Subcutaneous abdominal adipose tissue (tissue), 5 donors: ENCODE measurements at regions not wholly inside any gene's neighbourhood (a gene's known extent, or its start where the extent isn't known, plus 50 kb on each side); places are given as distances from the start of the nearest gene placed in this dataset.

Source experiments
- H3K27ac ChIP-seq: one replicate; pipeline ENCODE4 v1.7.0; 2013; ENCODE audit warnings: low read depth, mild to moderate bottlenecking, inconsistent platforms, low read length, moderate library complexity
- H3K27me3 ChIP-seq, 5 donors: one replicate each; pipeline ENCODE4 v1.7.0; 2013; ENCODE audit warnings: low read length in 5 of 5, inconsistent platforms in 1 of 5; ENCODE audit not compliant: control insufficient read depth in 5 of 5, insufficient read depth in 4 of 5
- H3K36me3 ChIP-seq, 5 donors: one replicate each; pipeline ENCODE4 v1.7.0; 2013; ENCODE audit warnings: low read length in 5 of 5; ENCODE audit not compliant: control insufficient read depth in 5 of 5, insufficient read depth in 5 of 5
- H3K4me1 ChIP-seq, 5 donors: one replicate each; pipeline ENCODE4 v1.7.0; 2013; ENCODE audit warnings: low read length in 5 of 5, mild to moderate bottlenecking in 3 of 5, moderate library complexity in 1 of 5; ENCODE audit not compliant: control insufficient read depth in 5 of 5, insufficient read depth in 5 of 5
- H3K4me3 ChIP-seq, 5 donors: one replicate each; pipeline ENCODE4 v1.7.0; 2013; ENCODE audit warnings: low read length in 5 of 5, low read depth in 1 of 5
- H3K9ac ChIP-seq, 5 donors: one replicate each; pipeline ENCODE4 v1.7.0; 2013; ENCODE audit warnings: low read length in 5 of 5, mild to moderate bottlenecking in 4 of 5, moderate library complexity in 3 of 5
- H3K9me3 ChIP-seq, 5 donors: one replicate each; pipeline ENCODE4 v1.7.0; 2013; ENCODE audit warnings: low read length in 5 of 5; ENCODE audit not compliant: control insufficient read depth in 5 of 5
- donor health status: healthy.
- donor health status: healthy.
- donor health status: healthy.
- donor health status: healthy.
- donor health status: healthy.

DNA sequence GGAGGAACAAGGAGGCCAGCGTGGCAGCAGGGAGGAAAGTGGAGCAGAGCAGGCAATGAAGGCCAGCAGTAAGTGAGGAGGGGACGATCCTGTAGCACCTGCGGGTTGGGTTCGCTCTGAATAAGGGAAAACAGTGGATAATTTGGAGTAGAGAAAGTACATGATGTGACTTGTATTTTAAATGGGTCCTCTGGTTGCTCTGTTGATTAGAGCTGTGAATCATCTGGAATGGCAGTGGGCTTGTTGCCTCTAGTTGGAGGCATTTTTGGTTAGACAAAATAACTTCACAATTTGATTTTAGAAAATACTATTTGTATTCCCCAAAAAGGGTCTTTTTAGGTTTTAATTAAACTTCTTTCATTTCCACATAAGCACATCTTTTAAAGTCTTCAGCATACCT is 277.4 kb downstream of the ARL4A start:
- no peak overlapping the region for H3K4me3 ChIP-seq
- H3K4me1 ChIP-seq: no peaks in the 10 kb centered on the region
- H3K27me3 ChIP-seq: no peaks in the 10 kb centered on the region
- H3K9ac ChIP-seq: no peak overlapping the region
- no peaks in the 10 kb centered on the region for H3K9me3 ChIP-seq
- no peaks in the 10 kb centered on the region for H3K36me3 ChIP-seq
- no peak overlapping the region for H3K27ac ChIP-seq

DNA sequence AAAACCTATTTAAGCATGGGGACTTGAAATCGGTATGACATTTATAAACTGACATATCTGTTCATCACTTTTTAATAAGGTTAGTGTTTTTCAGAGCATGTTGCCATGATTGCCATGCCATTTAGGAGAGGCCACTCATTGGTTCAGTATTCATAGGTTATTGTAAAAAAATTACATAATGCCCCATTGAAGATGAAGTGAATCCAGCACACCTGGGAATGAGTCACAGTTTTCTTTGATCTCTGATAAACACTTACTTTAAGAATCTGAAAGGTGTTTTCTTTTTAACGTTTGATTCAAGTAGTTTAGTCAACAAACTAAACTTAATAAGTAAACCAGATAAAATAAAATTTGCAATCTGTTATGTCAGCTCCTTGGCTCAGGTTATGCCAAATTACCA is 278.3 kb downstream of the ARL4A start:
- H3K9me3 ChIP-seq: no peaks in the 10 kb centered on the region
- H3K27me3 ChIP-seq: no peaks in the 10 kb centered on the region
- H3K4me3 ChIP-seq: no peak overlapping the region
- H3K4me1 ChIP-seq: peaks cover 0 to 6% (median 0%) of the 10 kb centered on the region in 5 donors
- H3K9ac ChIP-seq: no peak overlapping the region
- H3K36me3 ChIP-seq: no peaks in the 10 kb centered on the region
- no peak overlapping the region for H3K27ac ChIP-seq

DNA sequence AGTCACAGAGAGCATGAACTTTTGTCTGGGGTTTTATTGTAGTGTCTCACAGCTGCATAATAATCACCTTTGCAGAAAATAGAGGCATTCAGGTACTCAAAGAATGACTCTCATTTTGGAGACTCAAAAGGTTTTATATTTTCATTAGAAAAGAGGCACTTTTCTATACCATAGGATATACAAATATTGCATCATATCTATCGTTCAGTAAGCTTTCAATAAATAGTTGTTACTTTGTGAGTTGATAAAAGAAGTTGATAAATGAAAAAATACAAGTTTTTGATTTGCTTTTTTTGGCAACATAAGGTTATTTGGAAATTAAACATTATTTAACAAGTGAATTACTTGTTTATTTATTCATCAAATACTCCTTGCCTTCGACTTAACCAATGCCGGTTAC is 279.9 kb downstream of the ARL4A start:
- Histone ChIP-seq H3K4me1 (peaks cover 0 to 8% (median 0%) of the 10 kb centered on the region in 5 donors), H3K9me3 (no peaks in the 10 kb centered on the region), H3K9ac (no peak overlapping the region), H3K27me3 (no peaks in the 10 kb centered on the region), H3K4me3 (no peak overlapping the region), H3K27ac (no peak overlapping the region), H3K36me3 (no peaks in the 10 kb centered on the region)

DNA sequence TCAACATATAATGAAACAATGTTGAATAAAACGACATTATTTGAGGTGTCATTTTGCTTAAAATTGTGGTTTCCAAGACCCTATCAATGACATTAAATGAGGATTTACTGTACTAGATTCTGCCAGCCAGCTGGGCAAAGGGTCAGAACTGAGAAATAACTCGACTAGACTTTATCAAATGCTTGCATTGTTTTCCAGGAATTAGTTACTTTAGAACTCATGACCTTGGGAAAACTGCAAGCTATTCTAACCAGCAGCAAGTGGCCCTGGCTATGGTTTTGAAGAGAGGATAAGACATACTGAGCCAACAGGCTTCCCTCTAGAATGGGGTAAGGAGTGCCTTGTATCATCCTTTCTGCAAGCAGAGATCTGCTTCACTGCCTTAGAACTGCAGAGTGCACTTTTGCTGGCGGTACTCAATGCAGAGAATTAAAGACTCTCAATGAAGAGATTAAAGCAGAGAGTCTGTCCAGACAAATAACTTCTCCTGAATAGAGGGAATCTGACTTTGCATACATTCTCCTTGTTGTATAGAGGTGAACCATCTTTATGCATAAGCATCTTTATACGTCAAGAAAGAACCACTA is 281.5 kb downstream of the ARL4A start:
- Histone ChIP-seq H3K4me3 (no peak overlapping the region), H3K27ac (no peak overlapping the region), H3K36me3 (no peaks in the 10 kb centered on the region), H3K27me3 (no peaks in the 10 kb centered on the region), H3K4me1 (peaks cover 0 to 8% (median 0%) of the 10 kb centered on the region in 5 donors), H3K9me3 (no peaks in the 10 kb centered on the region), H3K9ac (no peak overlapping the region)

DNA sequence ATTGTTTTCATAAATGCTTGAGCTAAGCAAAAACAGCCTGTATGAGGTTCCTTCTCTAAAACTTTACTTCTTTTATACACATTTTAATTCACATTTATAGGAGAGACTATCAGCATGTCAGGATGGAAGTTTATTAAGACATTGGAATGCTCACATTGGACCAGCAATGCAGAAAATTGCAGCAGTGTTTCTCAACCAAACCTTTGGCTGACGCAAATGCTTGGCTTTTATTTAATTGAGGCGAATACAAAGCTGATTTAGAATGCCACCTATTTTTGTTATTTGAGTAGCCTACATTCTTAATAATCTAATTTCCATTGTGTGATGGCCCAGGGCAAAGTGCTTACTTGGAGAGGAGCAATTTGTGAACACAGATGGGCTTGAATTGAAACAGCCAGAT is 283.2 kb downstream of the ARL4A start:
- no peak overlapping the region for H3K4me3 ChIP-seq
- no peaks in the 10 kb centered on the region for H3K36me3 ChIP-seq
- H3K9me3 ChIP-seq: no peaks in the 10 kb centered on the region
- H3K27ac ChIP-seq: no peak overlapping the region
- peaks cover 0 to 8% (median 0%) of the 10 kb centered on the region in 5 donors for H3K4me1 ChIP-seq
- no peaks in the 10 kb centered on the region for H3K27me3 ChIP-seq
- H3K9ac ChIP-seq: no peak overlapping the region

DNA sequence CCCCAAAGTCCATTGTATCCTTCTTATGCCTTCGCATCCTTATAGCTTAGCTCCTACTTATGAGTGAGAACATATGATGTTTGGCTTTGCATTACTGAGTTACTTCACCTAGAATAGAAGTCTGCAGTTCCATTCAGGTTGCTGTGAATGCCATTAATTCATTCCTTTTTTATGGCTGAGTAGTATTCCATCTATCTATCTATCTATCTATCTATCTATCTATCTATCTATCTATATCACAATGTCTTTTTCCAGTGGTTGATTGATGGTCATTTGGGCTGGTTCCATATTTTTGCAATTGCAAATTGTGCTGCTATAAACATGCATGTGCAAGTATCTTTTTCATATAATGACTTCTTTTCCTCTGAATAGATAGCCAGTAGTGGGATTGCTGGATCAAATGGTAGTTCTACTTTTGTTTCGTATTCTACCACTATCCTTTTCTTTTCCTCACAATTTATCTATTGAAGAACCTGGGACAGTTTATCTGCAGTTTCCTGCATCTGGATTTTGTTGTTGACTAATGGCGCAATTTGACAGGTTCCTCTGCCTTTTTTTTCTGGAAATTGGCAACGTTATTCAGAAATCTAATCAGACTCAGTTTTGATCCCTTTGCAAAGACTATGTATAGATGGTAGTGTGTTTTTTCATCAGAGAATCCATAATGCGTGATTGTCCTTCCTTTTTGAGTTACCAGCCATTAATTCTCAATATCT is 287.2 kb downstream of the ARL4A start:
- Histone ChIP-seq H3K9ac (no peak overlapping the region), H3K27me3 (no peaks in the 10 kb centered on the region), H3K27ac (no peak overlapping the region), H3K4me1 (peaks cover 0 to 8% (median 0%) of the 10 kb centered on the region in 5 donors), H3K36me3 (no peaks in the 10 kb centered on the region), H3K9me3 (no peaks in the 10 kb centered on the region), H3K4me3 (no peak overlapping the region)

DNA sequence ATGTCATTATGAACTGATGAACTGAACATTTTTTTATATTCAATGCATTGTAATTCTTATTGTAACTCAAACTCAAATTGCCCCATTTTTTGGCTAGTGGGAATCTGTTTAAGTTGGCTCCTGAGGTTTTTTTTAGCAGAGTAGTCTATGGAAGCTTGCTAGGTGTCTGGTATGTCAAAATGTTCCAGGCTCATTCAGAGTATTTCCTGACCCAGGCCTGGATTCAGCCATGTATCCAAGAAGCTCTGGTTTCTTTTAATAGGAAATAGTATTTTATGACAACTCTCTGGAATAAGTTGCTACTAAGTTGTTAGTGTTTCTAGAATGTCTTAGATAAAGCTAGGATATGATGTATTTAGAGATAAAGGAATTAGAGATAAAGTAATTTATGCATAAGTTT is 288.0 kb downstream of the ARL4A start:
- Histone ChIP-seq H3K36me3 (no peaks in the 10 kb centered on the region), H3K4me1 (peaks cover 0 to 6% (median 0%) of the 10 kb centered on the region in 5 donors), H3K27ac (no peak overlapping the region), H3K9ac (no peak overlapping the region), H3K27me3 (no peaks in the 10 kb centered on the region), H3K4me3 (no peak overlapping the region), H3K9me3 (no peaks in the 10 kb centered on the region)

DNA sequence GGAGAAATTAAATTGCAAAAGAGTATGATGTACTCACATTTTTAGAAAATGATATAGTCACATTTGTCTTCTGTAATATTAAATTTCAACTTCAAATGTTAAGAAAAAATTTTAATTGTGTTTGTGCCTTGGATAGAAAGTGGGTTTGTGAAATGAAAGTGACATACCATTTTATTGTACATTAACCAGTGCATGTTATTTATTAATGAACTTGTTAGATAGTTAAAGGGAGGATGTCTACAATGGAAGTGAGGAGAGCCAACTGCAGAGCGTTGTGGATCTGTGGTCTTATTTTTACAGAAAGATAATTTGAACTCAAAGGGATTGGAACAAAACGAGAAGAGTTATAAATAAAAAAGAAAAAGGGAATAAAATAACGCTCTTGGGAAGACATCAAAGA is 291.7 kb downstream of the ARL4A start:
- no peak overlapping the region for H3K27ac ChIP-seq
- no peaks in the 10 kb centered on the region for H3K4me1 ChIP-seq
- no peaks in the 10 kb centered on the region for H3K9me3 ChIP-seq
- no peaks in the 10 kb centered on the region for H3K36me3 ChIP-seq
- no peak overlapping the region for H3K4me3 ChIP-seq
- no peaks in the 10 kb centered on the region for H3K27me3 ChIP-seq
- H3K9ac ChIP-seq: no peak overlapping the region

DNA sequence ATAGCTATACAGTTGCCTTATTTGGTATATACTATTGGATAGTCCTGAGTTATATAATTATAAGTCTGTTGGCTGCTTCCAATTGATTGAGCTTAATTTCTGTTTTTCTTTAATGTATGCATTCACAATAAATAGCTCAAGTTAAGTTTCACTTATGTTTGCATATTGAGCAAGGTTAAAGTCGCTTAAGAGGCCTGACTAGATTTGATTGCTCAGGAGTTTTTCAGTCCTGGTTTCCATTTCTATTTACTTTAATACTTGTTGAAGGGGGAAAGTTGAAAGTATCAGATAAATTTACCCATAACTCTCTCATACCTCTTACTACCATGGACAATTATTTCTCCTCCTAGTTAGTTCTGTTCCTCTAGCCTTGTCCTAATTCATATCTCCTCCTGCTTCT is 294.7 kb downstream of the ARL4A start:
- Histone ChIP-seq H3K27ac (no peak overlapping the region), H3K36me3 (no peaks in the 10 kb centered on the region), H3K4me1 (no peaks in the 10 kb centered on the region), H3K9me3 (no peaks in the 10 kb centered on the region), H3K27me3 (no peaks in the 10 kb centered on the region), H3K9ac (no peak overlapping the region), H3K4me3 (no peak overlapping the region)

DNA sequence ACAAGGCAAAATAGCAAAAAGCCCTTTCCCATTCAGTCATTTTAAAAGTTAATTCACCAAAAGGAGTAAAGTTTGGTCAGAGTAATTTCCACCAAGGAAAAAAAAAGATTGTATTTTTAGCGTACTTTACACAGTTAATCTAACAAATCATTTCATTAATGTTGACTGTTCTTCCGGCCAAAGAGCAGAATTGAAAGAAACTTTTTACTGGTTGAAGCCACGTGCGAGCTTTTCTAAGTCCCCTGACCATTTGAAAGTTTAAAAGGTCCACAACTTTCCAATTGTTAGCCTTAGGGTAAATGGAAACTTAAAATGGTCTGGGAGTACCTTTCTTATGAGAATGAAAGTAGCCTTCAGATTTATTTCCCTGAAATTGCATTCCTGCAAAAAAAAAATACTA is 296.7 kb downstream of the ARL4A start:
- Histone ChIP-seq H3K9ac (no peak overlapping the region), H3K9me3 (no peaks in the 10 kb centered on the region), H3K4me1 (no peaks in the 10 kb centered on the region), H3K27ac (no peak overlapping the region), H3K27me3 (no peaks in the 10 kb centered on the region), H3K36me3 (no peaks in the 10 kb centered on the region), H3K4me3 (no peak overlapping the region)
